HL-60 (cell line): ENCODE measurements at regions not wholly inside any gene's neighbourhood (a gene's known extent, or its start where the extent isn't known, plus 50 kb on each side); places are given as distances from the start of the nearest gene placed in this dataset.

Experiments used
- DNase-seq, 2 experiments: peaks; one replicate each; pipeline ENCODE4 v3.0.0-alpha.2; 2010 to 2020; ENCODE audit warnings: low read depth in 1 of 2, low spot score in 1 of 2
- H3K27ac ChIP-seq: fragments of 250-450 bp; sonication (Bioruptor Pico); replicated peaks from 2 replicates; pipeline ENCODE4 v1.5.1; 2020; ENCODE audit warnings: mild to moderate bottlenecking, moderate library complexity
- H3K27me3 ChIP-seq: fragments of 250-450 bp; sonication (Bioruptor Pico); 2 replicates; pipeline ENCODE4 v1.5.1; 2021; ENCODE audit warnings: mild to moderate bottlenecking, moderate library complexity; ENCODE audit not compliant: insufficient read depth, poor library complexity, severe bottlenecking
- H3K4me3 ChIP-seq: replicated peaks from 2 replicates; pipeline ENCODE4 v1.5.1; 2011; ENCODE audit warnings: mild to moderate bottlenecking, control low read depth, low read length; ENCODE audit not compliant: insufficient read depth
- CTCF ChIP-seq: IDR thresholded peaks from one replicate; pipeline ENCODE4 v1.5.1; 2011; ENCODE audit warnings: low read length, control low read depth, inconsistent platforms; ENCODE audit not compliant: insufficient read depth
- GABPA ChIP-seq: IDR thresholded peaks from 2 replicates; pipeline ENCODE4 v1.6.1; 2012; ENCODE audit warnings: low read depth
- POLR2AphosphoS5 ChIP-seq: IDR thresholded peaks from 2 replicates; pipeline ENCODE4 v1.6.1; 2012; ENCODE audit warnings: low read depth
- REST ChIP-seq: IDR thresholded peaks from 2 replicates; pipeline ENCODE4 v1.6.1; 2012; ENCODE audit warnings: low read depth; ENCODE audit not compliant: insufficient replicate concordance
- SPI1 ChIP-seq: IDR thresholded peaks from 2 replicates; pipeline ENCODE4 v1.6.1; 2012; ENCODE audit warnings: low read depth, mild to moderate bottlenecking, borderline replicate concordance

- DNase-seq = no peak
- Histone ChIP-seq H3K27ac (no peak overlapping the region), H3K4me3 (no peak overlapping the region), H3K27me3 (no peaks in the 10 kb centered on the region)
- no peak for TF ChIP-seq CTCF
- no peak for TF ChIP-seq REST
- TF ChIP-seq GABPA = no peak
- TF ChIP-seq SPI1 = no peak
- no peak for TF ChIP-seq POLR2AphosphoS5
Observed at GRCh38 chr1:148357037-148357436, 126.1 kb downstream of the PPIAL4G start.

DNA sequence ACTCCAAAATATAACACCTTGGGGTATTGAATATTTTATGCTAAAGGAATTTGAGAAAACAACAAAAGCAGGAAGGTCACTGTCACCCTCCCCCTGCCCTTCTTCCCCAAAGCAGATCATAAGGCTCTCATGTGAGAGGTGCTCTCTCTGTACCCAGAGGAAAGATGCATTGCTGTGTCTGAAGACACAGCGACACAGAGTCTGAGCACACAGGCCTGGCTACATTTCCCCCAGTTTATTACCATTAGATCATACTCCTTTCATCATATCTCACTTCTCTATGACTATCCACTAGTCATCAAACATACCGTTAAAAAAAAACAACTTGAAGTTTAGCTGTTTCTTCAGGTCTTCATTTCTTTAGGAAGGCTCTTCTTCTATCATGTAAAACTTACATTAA lies 127.1 kb downstream of the PPIAL4G start:
- no peak for TF ChIP-seq SPI1
- no peak for TF ChIP-seq GABPA
- no peak for DNase-seq
- Histone ChIP-seq H3K27ac (no peak overlapping the region), H3K4me3 (no peak overlapping the region), H3K27me3 (no peaks in the 10 kb centered on the region)

GRCh38 chr1:148354913-148355308 lies 128.2 kb downstream of the PPIAL4G start:
- TF ChIP-seq POLR2AphosphoS5 = no peak
- TF ChIP-seq SPI1 = no peak
- no peak for TF ChIP-seq REST
- TF ChIP-seq CTCF = no peak
- Histone ChIP-seq H3K27me3 (no peaks in the 10 kb centered on the region), H3K4me3 (no peak overlapping the region), H3K27ac (no peak overlapping the region)
- DNase-seq = no peak

DNA sequence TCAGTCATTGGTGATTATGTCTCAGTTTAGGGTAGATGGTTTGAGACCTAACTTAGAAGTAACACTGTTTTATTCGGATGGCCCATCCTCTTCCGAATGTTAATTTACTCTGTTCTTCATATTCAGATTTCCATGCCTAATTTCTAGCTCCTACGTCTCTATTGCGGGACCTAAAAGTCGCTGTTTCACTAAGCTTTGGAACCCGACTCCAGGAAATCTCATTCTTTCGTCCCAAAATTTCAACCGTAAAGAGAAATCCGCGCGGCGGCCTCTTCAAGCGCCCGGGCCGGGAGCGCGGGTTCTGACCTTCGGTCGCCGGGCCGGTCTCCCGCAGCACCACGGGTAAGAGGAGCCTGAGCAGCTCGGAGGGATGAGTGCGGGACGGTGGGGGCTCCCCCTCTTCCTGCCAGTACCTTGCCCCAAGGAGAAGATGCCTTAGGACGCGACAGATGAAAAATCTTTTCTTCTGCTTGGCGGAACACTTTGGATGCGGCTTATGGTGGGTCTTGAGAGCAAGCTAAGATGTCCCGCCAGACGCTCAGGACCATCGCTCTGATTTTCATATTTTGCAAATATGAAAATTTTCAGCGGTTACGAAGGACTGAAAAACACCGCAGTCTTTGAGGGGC lies 128.7 kb downstream of the PPIAL4G start:
- DNase-seq = no peak
- Histone ChIP-seq H3K27me3 (no peaks in the 10 kb centered on the region), H3K27ac (no peak overlapping the region), H3K4me3 (no peak overlapping the region)
- TF ChIP-seq SPI1 = no peak
- no peak for TF ChIP-seq GABPA
- TF ChIP-seq REST = no peak
- no peak for TF ChIP-seq POLR2AphosphoS5
- TF ChIP-seq CTCF = no peak
